Loucy (cell line): ENCODE measurements at regions not wholly inside any gene's neighbourhood (a gene's known extent, or its start where the extent isn't known, plus 50 kb on each side); places are given as distances from the start of the nearest gene placed in this dataset.

Experiments used
- CTCF ChIP-seq: fragments of 200-600 bp; sonication (generic); conservative IDR thresholded peaks from 2 replicates; pipeline ENCODE4 v1.5.1; 2014; ENCODE audit warnings: mild to moderate bottlenecking, antibody characterized with exemption, low read length
- EZH2phosphoT487 ChIP-seq: fragments of 200-600 bp; IDR thresholded peaks from 2 replicates; pipeline ENCODE4 v1.6.1; 2018; ENCODE audit warnings: antibody characterized with exemption, mild to moderate bottlenecking, moderate library complexity, borderline replicate concordance

GRCh38 chr10:89095701-89096391 lies 105.2 kb downstream of the FAS start:
- no peak for TF ChIP-seq CTCF
- no peak for TF ChIP-seq EZH2phosphoT487
